GM12878 (cell line): ENCODE measurements at regions not wholly inside any gene's neighbourhood (a gene's known extent, or its start where the extent isn't known, plus 50 kb on each side); places are given as distances from the start of the nearest gene placed in this dataset.

Experiments used
- ATAC-seq: fragments of 200-7000 bp; cut with Tn5 transposase; 3 replicates; pipeline ENCODE4 v1.9.1; 2020; ENCODE audit warnings: mild to moderate bottlenecking, moderate library complexity
- BruUV-seq: library from RNA; stranded (reverse); fragments of 400-500 nt; replicated peaks from 2 replicates; lab custom pipeline; 2021; lab: Mats Ljungman, UMichigan
- CTCF ChIA-PET: fragments of 300-600 bp; sonication (Branson Sonifier 250); formaldehyde crosslinking; extraction: SDS; loops from one replicate; lab custom pipeline; 2021; ENCODE audit warnings: inconsistent platforms; lab: Yijun Ruan, JAX
- POLR2A ChIA-PET: fragments of 350-600 bp; formaldehyde crosslinking; extraction: SDS; loops from one replicate; lab custom pipeline; 2021; ENCODE audit warnings: inconsistent platforms; lab: Charles Lee
- RAD21 ChIA-PET: fragments of 300-600 bp; sonication (Branson Sonifier 250); formaldehyde crosslinking; loops from one replicate; lab custom pipeline; 2023; ENCODE audit warnings: antibody characterized with exemption; ENCODE audit not compliant: unreplicated experiment; lab: Charles Lee
- SMC1A ChIA-PET: fragments of 300-600 bp; sonication (Branson Sonifier 250); formaldehyde crosslinking; loops from one replicate; lab custom pipeline; 2023; ENCODE audit not compliant: unreplicated experiment, uncharacterized antibody; lab: Charles Lee
- DNase-seq: peaks from one replicate; pipeline ENCODE4 v3.0.0-alpha.2; 2011; ENCODE audit warnings: low read depth, low spot score
- FAIRE-seq: peaks from 3 replicates; lab custom pipeline; 2011; peaks lifted over from hg19 to GRCh38; lab: Jason Lieb, UNC
- H2AFZ ChIP-seq: 2 replicates; pipeline ENCODE4 v1.6.0; 2011; ENCODE audit warnings: low read depth, low read length, control low read depth; ENCODE audit not compliant: control insufficient read depth
- H3K27ac ChIP-seq: 2 replicates; pipeline ENCODE4 v1.5.1; 2011; ENCODE audit warnings: control low read depth; ENCODE audit not compliant: control insufficient read depth, insufficient read depth
- H3K27me3 ChIP-seq, 2 experiments: replicated peaks in 1 of 2; 2 replicates each; pipeline versions ENCODE4 v1.6.0 to v1.6.1; 2011; ENCODE audit warnings: low read length in 1 of 2; ENCODE audit not compliant: control insufficient read depth in 2 of 2, insufficient read depth in 2 of 2
- H3K36me3 ChIP-seq, 2 experiments: 2 replicates each; pipeline ENCODE4 v1.5.1; 2011; ENCODE audit warnings: low read length in 1 of 2; ENCODE audit not compliant: control insufficient read depth in 2 of 2, insufficient read depth in 2 of 2
- H3K4me1 ChIP-seq: 2 replicates; pipeline ENCODE4 v1.6.1; 2011; ENCODE audit warnings: mild to moderate bottlenecking, low read length, moderate library complexity, mixed read lengths; ENCODE audit not compliant: control insufficient read depth, insufficient read depth
- H3K4me2 ChIP-seq: 2 replicates; pipeline ENCODE4 v1.6.0; 2011; ENCODE audit warnings: control low read depth; ENCODE audit not compliant: control insufficient read depth, insufficient read depth
- H3K4me3 ChIP-seq: fragments of 200-600 bp; sonication (generic); 2 replicates; pipeline ENCODE4 v1.5.1; 2016
- H3K79me2 ChIP-seq: 2 replicates; pipeline ENCODE4 v1.6.0; 2011; ENCODE audit warnings: low read length; ENCODE audit not compliant: control insufficient read depth, insufficient read depth
- H3K9ac ChIP-seq: 2 replicates; pipeline ENCODE4 v1.8.0; 2011; ENCODE audit warnings: low read length, control low read depth, mixed read lengths; ENCODE audit not compliant: control insufficient read depth, insufficient read depth
- H3K9me3 ChIP-seq: replicated peaks from 3 replicates; pipeline ENCODE4 v1.5.1; 2011; ENCODE audit warnings: mild to moderate bottlenecking, low read length; ENCODE audit not compliant: control insufficient read depth, insufficient read depth
- H4K20me1 ChIP-seq: 2 replicates; pipeline ENCODE4 v1.6.0; 2011; ENCODE audit not compliant: control insufficient read depth, insufficient read depth
- MXI1 ChIP-seq: fragments of 150-350 bp; IDR thresholded peaks from 2 replicates; pipeline ENCODE4 v1.6.1; 2011; ENCODE audit warnings: low read depth, mild to moderate bottlenecking, inconsistent platforms, low read length, improper control_type of control experiment
- SREBF2 ChIP-seq: IDR thresholded peaks from 2 replicates; pipeline ENCODE4 v1.6.1; 2012; ENCODE audit warnings: mild to moderate bottlenecking, low read length
- YY1 ChIP-seq: IDR thresholded peaks from 2 replicates; pipeline ENCODE4 v1.6.1; 2011; ENCODE audit warnings: low read depth, mild to moderate bottlenecking, low read length
- ZNF217 ChIP-seq: fragments of 450-650 bp; IDR thresholded peaks from 2 replicates; pipeline ENCODE4 v1.6.1; 2017; ENCODE audit warnings: antibody characterized with exemption, mild to moderate bottlenecking
- ZSCAN29 ChIP-seq: fragments of 450-650 bp; IDR thresholded peaks from 2 replicates; pipeline ENCODE4 v1.6.1; 2017; ENCODE audit warnings: mild to moderate bottlenecking, moderate library complexity
- WGBS: methylation state at CpG from one replicate; pipeline ENCODE4 v1.1.6; 2016; ENCODE audit warnings: low lambda C conversion rate; ENCODE audit not compliant: insufficient replicate concordance, insufficient coverage; ENCODE audit errors: missing lambda C conversion rate; 5-methylcytosine and 5-hydroxymethylcytosine counted together
- in situ Hi-C: fragments of 300-500 bp; cut with MboI; formaldehyde crosslinking; loops from 9 replicates; pipeline ENCODE4 v1.14.3; 2018; ENCODE audit warnings: mixed read lengths
- intact Hi-C: fragments of 100-400 bp; cut with micrococcal nuclease; formaldehyde crosslinking; loops from one replicate; pipeline ENCODE4 v1.14.2; 2022; ENCODE audit not compliant: unreplicated experiment
- TF ChIP-seq, protein P1 (sequence below): IDR thresholded peaks from 2 replicates; pipeline ENCODE4 v1.6.1; 2012; ENCODE audit warnings: improper control_type of control experiment, low read depth, low read length; ENCODE audit not compliant: insufficient replicate concordance
- TF ChIP-seq, protein P2 (sequence below): fragments of 450-650 bp; formaldehyde crosslinking; IDR thresholded peaks from 2 replicates; pipeline ENCODE4 v1.5.0; 2022; ENCODE audit warnings: mild to moderate bottlenecking, missing genetic modification characterization

DNA sequence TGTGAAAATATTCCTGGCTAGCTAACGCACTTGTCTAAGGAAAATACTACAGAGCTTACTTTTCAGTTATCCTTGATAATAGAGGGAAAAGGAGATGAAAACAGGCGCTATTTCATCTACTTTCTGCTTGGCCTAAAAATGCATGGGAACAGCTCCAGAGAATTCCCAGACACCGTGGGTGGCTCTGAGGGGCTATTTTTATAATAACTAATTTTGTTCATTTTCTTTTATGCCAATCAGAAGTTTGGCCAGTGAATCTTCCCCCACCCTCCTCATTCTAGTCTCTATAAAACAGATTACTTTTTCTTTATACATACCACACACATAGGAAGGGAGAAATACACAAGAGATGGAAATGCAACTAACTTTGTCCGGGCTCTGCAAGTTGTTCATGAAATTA lies 322.9 kb downstream of the SETD4 start (continued):
- TF ChIP-seq, protein P1, sequence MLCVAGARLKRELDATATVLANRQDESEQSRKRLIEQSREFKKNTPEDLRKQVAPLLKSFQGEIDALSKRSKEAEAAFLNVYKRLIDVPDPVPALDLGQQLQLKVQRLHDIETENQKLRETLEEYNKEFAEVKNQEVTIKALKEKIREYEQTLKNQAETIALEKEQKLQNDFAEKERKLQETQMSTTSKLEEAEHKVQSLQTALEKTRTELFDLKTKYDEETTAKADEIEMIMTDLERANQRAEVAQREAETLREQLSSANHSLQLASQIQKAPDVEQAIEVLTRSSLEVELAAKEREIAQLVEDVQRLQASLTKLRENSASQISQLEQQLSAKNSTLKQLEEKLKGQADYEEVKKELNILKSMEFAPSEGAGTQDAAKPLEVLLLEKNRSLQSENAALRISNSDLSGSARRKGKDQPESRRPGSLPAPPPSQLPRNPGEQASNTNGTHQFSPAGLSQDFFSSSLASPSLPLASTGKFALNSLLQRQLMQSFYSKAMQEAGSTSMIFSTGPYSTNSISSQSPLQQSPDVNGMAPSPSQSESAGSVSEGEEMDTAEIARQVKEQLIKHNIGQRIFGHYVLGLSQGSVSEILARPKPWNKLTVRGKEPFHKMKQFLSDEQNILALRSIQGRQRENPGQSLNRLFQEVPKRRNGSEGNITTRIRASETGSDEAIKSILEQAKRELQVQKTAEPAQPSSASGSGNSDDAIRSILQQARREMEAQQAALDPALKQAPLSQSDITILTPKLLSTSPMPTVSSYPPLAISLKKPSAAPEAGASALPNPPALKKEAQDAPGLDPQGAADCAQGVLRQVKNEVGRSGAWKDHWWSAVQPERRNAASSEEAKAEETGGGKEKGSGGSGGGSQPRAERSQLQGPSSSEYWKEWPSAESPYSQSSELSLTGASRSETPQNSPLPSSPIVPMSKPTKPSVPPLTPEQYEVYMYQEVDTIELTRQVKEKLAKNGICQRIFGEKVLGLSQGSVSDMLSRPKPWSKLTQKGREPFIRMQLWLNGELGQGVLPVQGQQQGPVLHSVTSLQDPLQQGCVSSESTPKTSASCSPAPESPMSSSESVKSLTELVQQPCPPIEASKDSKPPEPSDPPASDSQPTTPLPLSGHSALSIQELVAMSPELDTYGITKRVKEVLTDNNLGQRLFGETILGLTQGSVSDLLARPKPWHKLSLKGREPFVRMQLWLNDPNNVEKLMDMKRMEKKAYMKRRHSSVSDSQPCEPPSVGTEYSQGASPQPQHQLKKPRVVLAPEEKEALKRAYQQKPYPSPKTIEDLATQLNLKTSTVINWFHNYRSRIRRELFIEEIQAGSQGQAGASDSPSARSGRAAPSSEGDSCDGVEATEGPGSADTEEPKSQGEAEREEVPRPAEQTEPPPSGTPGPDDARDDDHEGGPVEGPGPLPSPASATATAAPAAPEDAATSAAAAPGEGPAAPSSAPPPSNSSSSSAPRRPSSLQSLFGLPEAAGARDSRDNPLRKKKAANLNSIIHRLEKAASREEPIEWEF, result no peak

DNA sequence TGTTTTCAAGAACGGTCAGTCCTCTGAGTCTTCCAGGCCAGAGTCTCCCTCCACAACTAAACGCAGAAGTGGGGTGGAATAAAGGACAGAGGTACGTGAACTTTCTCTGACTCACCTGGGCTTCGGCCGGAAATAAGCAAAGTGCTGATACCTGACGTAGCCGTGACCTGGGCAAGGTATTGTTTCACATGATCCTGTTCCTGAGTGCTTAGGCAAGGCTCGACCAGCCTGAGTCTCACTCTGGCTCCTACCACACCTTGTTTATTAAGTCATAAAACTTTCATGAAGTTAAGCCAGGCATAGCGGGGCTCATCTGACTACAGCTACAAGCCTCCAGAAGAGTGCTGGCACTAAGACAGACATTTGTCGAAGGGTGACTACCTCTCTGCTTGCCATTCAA lies 327.5 kb downstream of the SETD4 start:
- TF ChIP-seq SREBF2, result no peak
- TF ChIP-seq ZNF217, result no peak
- no peak for TF ChIP-seq MXI1
- TF ChIP-seq ZSCAN29, result no peak
- TF ChIP-seq, protein P2, sequence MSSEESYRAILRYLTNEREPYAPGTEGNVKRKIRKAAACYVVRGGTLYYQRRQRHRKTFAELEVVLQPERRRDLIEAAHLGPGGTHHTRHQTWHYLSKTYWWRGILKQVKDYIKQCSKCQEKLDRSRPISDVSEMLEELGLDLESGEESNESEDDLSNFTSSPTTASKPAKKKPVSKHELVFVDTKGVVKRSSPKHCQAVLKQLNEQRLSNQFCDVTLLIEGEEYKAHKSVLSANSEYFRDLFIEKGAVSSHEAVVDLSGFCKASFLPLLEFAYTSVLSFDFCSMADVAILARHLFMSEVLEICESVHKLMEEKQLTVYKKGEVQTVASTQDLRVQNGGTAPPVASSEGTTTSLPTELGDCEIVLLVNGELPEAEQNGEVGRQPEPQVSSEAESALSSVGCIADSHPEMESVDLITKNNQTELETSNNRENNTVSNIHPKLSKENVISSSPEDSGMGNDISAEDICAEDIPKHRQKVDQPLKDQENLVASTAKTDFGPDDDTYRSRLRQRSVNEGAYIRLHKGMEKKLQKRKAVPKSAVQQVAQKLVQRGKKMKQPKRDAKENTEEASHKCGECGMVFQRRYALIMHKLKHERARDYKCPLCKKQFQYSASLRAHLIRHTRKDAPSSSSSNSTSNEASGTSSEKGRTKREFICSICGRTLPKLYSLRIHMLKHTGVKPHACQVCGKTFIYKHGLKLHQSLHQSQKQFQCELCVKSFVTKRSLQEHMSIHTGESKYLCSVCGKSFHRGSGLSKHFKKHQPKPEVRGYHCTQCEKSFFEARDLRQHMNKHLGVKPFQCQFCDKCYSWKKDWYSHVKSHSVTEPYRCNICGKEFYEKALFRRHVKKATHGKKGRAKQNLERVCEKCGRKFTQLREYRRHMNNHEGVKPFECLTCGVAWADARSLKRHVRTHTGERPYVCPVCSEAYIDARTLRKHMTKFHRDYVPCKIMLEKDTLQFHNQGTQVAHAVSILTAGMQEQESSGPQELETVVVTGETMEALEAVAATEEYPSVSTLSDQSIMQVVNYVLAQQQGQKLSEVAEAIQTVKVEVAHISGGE (CRISPR knock-in tag), result no peak
- TF ChIP-seq YY1, result no peak
- Histone ChIP-seq H4K20me1 (no peaks in the 10 kb centered on the region), H3K36me3 (no peaks in the 10 kb centered on the region), H2AFZ (no peak overlapping the region), H3K9me3 (no peaks in the 10 kb centered on the region), H3K27ac (no peak overlapping the region), H3K4me1 (no peaks in the 10 kb centered on the region), H3K27me3 (no peaks in the 10 kb centered on the region), H3K4me3 (no peak overlapping the region), H3K9ac (no peak overlapping the region), H3K79me2 (no peaks in the 10 kb centered on the region), H3K4me2 (no peak overlapping the region)
- no TSS peak for BruUV-seq
- in situ Hi-C loops, result no loop called here
- ChIA-PET RAD21 (no interaction called here), CTCF (no interaction called here), POLR2A (no interaction called here), SMC1A (no interaction called here)
- DNase-seq (no peak), FAIRE-seq (no peak), ATAC-seq (no peak)
- intact Hi-C loops, result no loop called here
- WGBS, result 47% methylated on average over 10 of the region's 10 CpGs
